Cardiac muscle cell (in vitro differentiated cells and primary cell): ENCODE measurements at regions not wholly inside any gene's neighbourhood (a gene's known extent, or its start where the extent isn't known, plus 50 kb on each side); places are given as distances from the start of the nearest gene placed in this dataset.

ENCODE experiments used
- DNase-seq, 2 donors: peaks; one replicate each; pipeline versions ENCODE4 v3.0.0 to v3.0.0-alpha.2; 2010 to 2017; ENCODE audit warnings: low read depth in 1 of 2, low spot score in 1 of 2
- H3K27ac ChIP-seq: fragments of 200-600 bp; sonication (generic); 2 replicates; pipeline ENCODE4 v1.5.1; 2016
- H3K27me3 ChIP-seq: fragments of 200-600 bp; sonication (generic); 2 replicates; pipeline ENCODE4 v1.6.0; 2016; ENCODE audit warnings: control low read depth
- H3K36me3 ChIP-seq: fragments of 200-600 bp; sonication (generic); 2 replicates; pipeline ENCODE4 v1.5.1; 2016; ENCODE audit warnings: control low read depth
- H3K4me1 ChIP-seq: fragments of 200-600 bp; sonication (generic); 2 replicates; pipeline ENCODE4 v1.8.1; 2017; ENCODE audit warnings: low read depth, mild to moderate bottlenecking, mixed run types
- H3K4me3 ChIP-seq: fragments of 200-600 bp; sonication (generic); 2 replicates; pipeline ENCODE4 v1.5.1; 2016; ENCODE audit warnings: mild to moderate bottlenecking
- H3K9me3 ChIP-seq: fragments of 200-600 bp; sonication (generic); 2 replicates; pipeline ENCODE4 v1.5.1; 2017; ENCODE audit warnings: low read depth, mild to moderate bottlenecking, control low read depth
- CTCF ChIP-seq: IDR thresholded peaks from 2 replicates; pipeline ENCODE4 v1.5.1; 2012; ENCODE audit warnings: low read depth, mild to moderate bottlenecking, low read length

GRCh38 chr3:80007522-80007921 lies 239.7 kb upstream of the ROBO1 start:
- Histone ChIP-seq H3K27ac (no peak overlapping the region), H3K36me3 (no peaks in the 10 kb centered on the region)
- DNase-seq, result no peak

GRCh38 chr3:80006315-80006714 lies 238.5 kb upstream of the ROBO1 start:
- Histone ChIP-seq H3K36me3 (no peaks in the 10 kb centered on the region), H3K27me3 (no peaks in the 10 kb centered on the region)

More at GRCh38 chr3:80007522-80007921, 239.7 kb upstream of the ROBO1 start:
- Histone ChIP-seq H3K27me3 (no peaks in the 10 kb centered on the region), H3K4me3 (no peak overlapping the region), H3K4me1 (no peaks in the 10 kb centered on the region), H3K9me3 (no peaks in the 10 kb centered on the region)
- TF ChIP-seq CTCF, result no peak

GRCh38 chr3:80000022-80000421 lies 232.2 kb upstream of the ROBO1 start:
- H3K27me3 ChIP-seq, result no peaks in the 10 kb centered on the region
- no peak for DNase-seq
- TF ChIP-seq CTCF, result no peak

More at GRCh38 chr3:80006315-80006714, 238.5 kb upstream of the ROBO1 start:
- Histone ChIP-seq H3K9me3 (no peaks in the 10 kb centered on the region), H3K4me3 (no peak overlapping the region), H3K27ac (no peak overlapping the region), H3K4me1 (no peaks in the 10 kb centered on the region)
- no peak for TF ChIP-seq CTCF
- DNase-seq, result no peak

DNA sequence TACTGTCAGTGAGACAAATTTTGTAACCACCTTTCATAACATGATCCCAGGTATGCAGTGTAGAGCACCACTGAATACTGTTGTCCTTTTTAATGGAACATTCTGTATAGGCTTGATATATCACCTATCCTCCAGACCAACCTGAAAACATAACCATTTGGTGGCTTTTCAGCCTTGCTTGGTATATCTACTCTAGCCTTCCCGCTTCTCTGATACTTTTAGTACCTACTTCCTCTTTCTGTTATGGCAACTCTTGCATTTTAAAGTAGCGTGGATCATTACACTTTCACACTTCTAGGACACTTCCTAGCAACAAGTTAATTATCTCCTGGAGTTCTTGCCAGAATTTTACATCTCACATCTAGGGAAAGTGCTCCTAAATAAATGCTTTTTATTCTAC lies 226.6 kb upstream of the ROBO1 start:
- H3K4me1 ChIP-seq, result no peaks in the 10 kb centered on the region
- H3K36me3 ChIP-seq, result no peaks in the 10 kb centered on the region
- H3K27me3 ChIP-seq, result no peaks in the 10 kb centered on the region
- H3K9me3 ChIP-seq, result no peaks in the 10 kb centered on the region
- no peak overlapping the region for H3K4me3 ChIP-seq
- TF ChIP-seq CTCF, result no peak
- H3K27ac ChIP-seq, result no peak overlapping the region
- no peak for DNase-seq

More at GRCh38 chr3:80000022-80000421, 232.2 kb upstream of the ROBO1 start:
- Histone ChIP-seq H3K4me1 (no peaks in the 10 kb centered on the region), H3K36me3 (no peaks in the 10 kb centered on the region), H3K4me3 (no peak overlapping the region), H3K9me3 (no peaks in the 10 kb centered on the region), H3K27ac (no peak overlapping the region)

- no peak overlapping the region for H3K4me3 ChIP-seq
- no peak for TF ChIP-seq CTCF
- DNase-seq, result no peak
- H3K4me1 ChIP-seq, result no peaks in the 10 kb centered on the region
- no peaks in the 10 kb centered on the region for H3K36me3 ChIP-seq
- no peaks in the 10 kb centered on the region for H3K9me3 ChIP-seq
- no peak overlapping the region for H3K27ac ChIP-seq
- no peaks in the 10 kb centered on the region for H3K27me3 ChIP-seq
Observed at GRCh38 chr3:79986338-79986737, 218.5 kb upstream of the ROBO1 start.

DNA sequence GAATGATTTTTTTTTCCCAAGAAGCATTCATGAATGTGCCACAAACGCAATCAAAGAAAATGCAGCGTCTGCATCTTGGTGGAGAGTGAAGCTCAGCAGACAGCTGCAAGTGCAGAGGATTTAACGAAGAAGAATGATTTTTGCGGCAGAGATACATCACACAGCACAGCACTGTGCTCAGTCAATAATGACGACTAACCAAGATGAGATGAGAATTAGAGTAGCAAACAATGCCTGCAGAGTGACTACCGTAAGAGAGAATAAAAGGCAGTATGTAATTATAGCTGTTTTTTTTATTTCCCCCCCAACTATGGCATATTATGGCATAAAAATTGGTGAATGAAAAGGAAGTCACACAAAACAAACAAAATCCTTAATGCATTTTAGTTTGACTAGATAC lies 218.0 kb upstream of the ROBO1 start:
- no peak for DNase-seq
- Histone ChIP-seq H3K4me3 (no peak overlapping the region), H3K4me1 (no peaks in the 10 kb centered on the region), H3K27me3 (no peaks in the 10 kb centered on the region), H3K36me3 (no peaks in the 10 kb centered on the region), H3K27ac (no peak overlapping the region), H3K9me3 (no peaks in the 10 kb centered on the region)
- no peak for TF ChIP-seq CTCF
